ENCODE measurements at regions not wholly inside any gene's neighbourhood (a gene's known extent, or its start where the extent isn't known, plus 50 kb on each side); places are given as distances from the start of the nearest gene placed in this dataset.

GRCh38 chr13:32863596-32863995 is 152.6 kb upstream of the KL start:
- TF ChIP-seq POLR2A (IDR thresholded peaks at IDR 0.05; ENCODE audit: low read depth) (no peak), CTCF (IDR thresholded peaks at IDR 0.05) (no peak), EP300 (IDR thresholded peaks at IDR 0.05) (no peak)

All from esophagus muscularis mucosa (tissue), 4 donors.